ENCODE measurements at regions not wholly inside any gene's neighbourhood (a gene's known extent, or its start where the extent isn't known, plus 50 kb on each side); places are given as distances from the start of the nearest gene placed in this dataset.

- no peak for TF ChIP-seq BHLHE40 (IDR thresholded peaks at IDR 0.05; ENCODE audit: low read length)
- no peak for TF ChIP-seq CEBPB (tag; IDR thresholded peaks at IDR 0.05)
- no peak for TF ChIP-seq HDAC3 (IDR thresholded peaks at IDR 0.05; ENCODE audit: borderline replicate concordance, partially characterized antibody)
- TF ChIP-seq, protein P1, sequence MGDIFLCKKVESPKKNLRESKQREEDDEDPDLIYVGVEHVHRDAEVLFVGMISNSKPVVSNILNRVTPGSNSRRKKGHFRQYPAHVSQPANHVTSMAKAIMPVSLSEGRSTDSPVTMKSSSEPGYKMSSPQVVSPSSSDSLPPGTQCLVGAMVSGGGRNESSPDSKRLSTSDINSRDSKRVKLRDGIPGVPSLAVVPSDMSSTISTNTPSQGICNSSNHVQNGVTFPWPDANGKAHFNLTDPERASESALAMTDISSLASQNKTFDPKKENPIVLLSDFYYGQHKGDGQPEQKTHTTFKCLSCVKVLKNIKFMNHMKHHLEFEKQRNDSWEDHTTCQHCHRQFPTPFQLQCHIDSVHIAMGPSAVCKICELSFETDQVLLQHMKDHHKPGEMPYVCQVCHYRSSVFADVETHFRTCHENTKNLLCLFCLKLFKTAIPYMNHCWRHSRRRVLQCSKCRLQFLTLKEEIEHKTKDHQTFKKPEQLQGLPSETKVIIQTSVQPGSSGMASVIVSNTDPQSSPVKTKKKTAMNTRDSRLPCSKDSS (IDR thresholded peaks at IDR 0.05; ENCODE audit: low read depth, partially characterized antibody): no peak
- TF ChIP-seq NCOR1 (IDR thresholded peaks at IDR 0.05): no peak
- no peak for TF ChIP-seq SNRNP70 (optimal IDR thresholded peaks at IDR 0.05; ENCODE audit: low read depth, low read length)
- TF ChIP-seq ETV5 (CRISPR knock-in tag; IDR thresholded peaks at IDR 0.05; ENCODE audit: low read depth): no peak
- TF ChIP-seq, protein P2, sequence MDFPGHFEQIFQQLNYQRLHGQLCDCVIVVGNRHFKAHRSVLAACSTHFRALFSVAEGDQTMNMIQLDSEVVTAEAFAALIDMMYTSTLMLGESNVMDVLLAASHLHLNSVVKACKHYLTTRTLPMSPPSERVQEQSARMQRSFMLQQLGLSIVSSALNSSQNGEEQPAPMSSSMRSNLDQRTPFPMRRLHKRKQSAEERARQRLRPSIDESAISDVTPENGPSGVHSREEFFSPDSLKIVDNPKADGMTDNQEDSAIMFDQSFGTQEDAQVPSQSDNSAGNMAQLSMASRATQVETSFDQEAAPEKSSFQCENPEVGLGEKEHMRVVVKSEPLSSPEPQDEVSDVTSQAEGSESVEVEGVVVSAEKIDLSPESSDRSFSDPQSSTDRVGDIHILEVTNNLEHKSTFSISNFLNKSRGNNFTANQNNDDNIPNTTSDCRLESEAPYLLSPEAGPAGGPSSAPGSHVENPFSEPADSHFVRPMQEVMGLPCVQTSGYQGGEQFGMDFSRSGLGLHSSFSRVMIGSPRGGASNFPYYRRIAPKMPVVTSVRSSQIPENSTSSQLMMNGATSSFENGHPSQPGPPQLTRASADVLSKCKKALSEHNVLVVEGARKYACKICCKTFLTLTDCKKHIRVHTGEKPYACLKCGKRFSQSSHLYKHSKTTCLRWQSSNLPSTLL (IDR thresholded peaks at IDR 0.05): no peak
- TF ChIP-seq BRD9 (IDR thresholded peaks at IDR 0.05; ENCODE audit: low read depth, partially characterized antibody): no peak
- no peak for TF ChIP-seq ZNF717 (CRISPR knock-in tag; IDR thresholded peaks at IDR 0.05)
- TF ChIP-seq ZNF134 (CRISPR knock-in tag; conservative IDR thresholded peaks at IDR 0.05): no peak
- no peak for TF ChIP-seq WHSC1 (IDR thresholded peaks at IDR 0.05; ENCODE audit: low read length)
- Histone ChIP-seq H2AFZ (ENCODE audit: low read depth, low read length) (no peak overlapping the region), H3K36me3 (ENCODE audit: control insufficient read depth, insufficient read depth, low read length) (no peaks in the 10 kb centered on the region), H3K79me2 (ENCODE audit: control insufficient read depth, insufficient read depth, low read length) (no peaks in the 10 kb centered on the region), H3K4me2 (ENCODE audit: insufficient read depth, low read length) (no peak overlapping the region), H3K4me3 (no peak overlapping the region), H3K27ac (ENCODE audit: extremely low read depth, low read depth, low read length) (no peak overlapping the region), H3K9me3 (replicated peaks; ENCODE audit: control insufficient read depth, insufficient read depth, low read depth, low read length) (no peaks in the 10 kb centered on the region; the same call in 1 of the 2 replicates), H3K9ac (ENCODE audit: insufficient read depth in 1 of 2, low read depth in 2 of 2, low read length in 2 of 2) (no peak overlapping the region), H3K9me1 (ENCODE audit: control insufficient read depth, insufficient read depth, low read length) (no peaks in the 10 kb centered on the region), H3K27me3 (ENCODE audit: control insufficient read depth in 2 of 2, insufficient read depth in 2 of 2, low read length in 2 of 2) (no peaks in the 10 kb centered on the region), H4K20me1 (replicated peaks; ENCODE audit: control insufficient read depth, insufficient read depth, low read length) (no peaks in the 10 kb centered on the region), H3K4me1 (replicated peaks in 1 of 2; ENCODE audit: control insufficient read depth in 2 of 2, insufficient read depth in 2 of 2, low read length in 2 of 2) (no peaks in the 10 kb centered on the region)
- FAIRE-seq (no peak), DNase-seq (ENCODE audit: extremely low read depth in 1 of 4, low spot score in 3 of 4) (no peak), ATAC-seq (no peak)
- BruUV-seq (replicated peaks): no TSS peak
- POLR2A ChIA-PET: no interaction called here
- CTCF ChIA-PET (ENCODE audit: low intra/inter-chr PET ratio): no interaction called here
- in situ Hi-C loops (cut with MboI): no loop called here
- WGBS (ENCODE audit: insufficient coverage, low coverage, missing lambda C conversion rate): 2% methylated on average over 25 of the region's 25 CpGs
- intact Hi-C loops (cut with micrococcal nuclease): no loop called here
Observed at GRCh38 chr21:7916329-7917303, 2604.8 kb upstream of the TPTE start.
